Fibroblast of peridontal ligament (primary cell): ENCODE measurements at regions not wholly inside any gene's neighbourhood (a gene's known extent, or its start where the extent isn't known, plus 50 kb on each side); places are given as distances from the start of the nearest gene placed in this dataset.

Experiments
- DNase-seq: peaks from one replicate; pipeline ENCODE4 v3.0.0-alpha.2; 2010; ENCODE audit errors: extremely low read depth

GRCh38 chr2:105595536-105595935 lies 149.2 kb upstream of the NCK2 start:
- no peak for DNase-seq

- DNase-seq: no peak
These were observed 151.3 kb upstream of the NCK2 start for GRCh38 chr2:105593221-105593967.

- no peak for DNase-seq
These were observed 152.4 kb upstream of the NCK2 start for GRCh38 chr2:105592288-105592687.

- DNase-seq: no peak
These were observed 153.7 kb upstream of the NCK2 start for GRCh38 chr2:105590780-105591660.

- DNase-seq: no peak
These were observed 156.1 kb upstream of the NCK2 start for GRCh38 chr2:105588581-105588980.

GRCh38 chr2:105587637-105588036 lies 157.1 kb upstream of the NCK2 start:
- no peak for DNase-seq

- no peak for DNase-seq
These were observed 160.2 kb upstream of the NCK2 start for GRCh38 chr2:105584435-105585010.

- no peak for DNase-seq
These were observed 161.6 kb upstream of the NCK2 start for GRCh38 chr2:105582952-105583660.

GRCh38 chr2:105581555-105581944 lies 163.2 kb upstream of the NCK2 start:
- DNase-seq: no peak

- no peak for DNase-seq
These were observed 163.7 kb upstream of the NCK2 start for GRCh38 chr2:105580870-105581554.

GRCh38 chr2:105580216-105580615 lies 164.5 kb upstream of the NCK2 start:
- no peak for DNase-seq

GRCh38 chr2:105578166-105578565 lies 166.5 kb upstream of the NCK2 start:
- no peak for DNase-seq

GRCh38 chr2:105577762-105578161 lies 166.9 kb upstream of the NCK2 start:
- no peak for DNase-seq

- peak; percentile 64 for DNase-seq
These were observed 168.1 kb upstream of the NCK2 start for GRCh38 chr2:105576440-105577241.

GRCh38 chr2:105576050-105576439 lies 168.7 kb upstream of the NCK2 start:
- DNase-seq: no peak

- DNase-seq: peak; percentile 5
These were observed 169.2 kb upstream of the NCK2 start for GRCh38 chr2:105575499-105576025.

- DNase-seq: peak; percentile 8
These were observed 169.8 kb upstream of the NCK2 start for GRCh38 chr2:105574796-105575344.

- DNase-seq: peak; percentile 1
These were observed 170.6 kb upstream of the NCK2 start for GRCh38 chr2:105573910-105574655.

- DNase-seq: peak; percentile 32
These were observed 171.2 kb upstream of the NCK2 start for GRCh38 chr2:105573490-105573889.
